Heart right ventricle (tissue), 16 donors: ENCODE measurements at regions not wholly inside any gene's neighbourhood (a gene's known extent, or its start where the extent isn't known, plus 50 kb on each side); places are given as distances from the start of the nearest gene placed in this dataset.

Experiments
- ATAC-seq, 8 donors: fragments of 200-7000 bp; cut with Tn5 transposase; one replicate each; pipeline ENCODE4 v1.9.1; 2020; ENCODE audit warnings: mild to moderate bottlenecking in 8 of 8, moderate library complexity in 8 of 8, moderate number of reproducible peaks in 1 of 8
- DNase-seq, 2 donors: peaks; one replicate each; pipeline ENCODE4 v3.0.0-alpha.2; 2020
- H3K27ac ChIP-seq, 10 donors: fragments of 200-600 bp; sonication (generic) in 2 of 10; one replicate each; pipeline versions ENCODE4 v1.5.0 to v1.8.0; 2020 to 2022; ENCODE audit warnings: mild to moderate bottlenecking in 3 of 10
- H3K27me3 ChIP-seq, 7 donors: fragments of 200-600 bp; one replicate each; pipeline ENCODE4 v1.8.0; 2021 to 2022; ENCODE audit warnings: mild to moderate bottlenecking in 2 of 7
- H3K36me3 ChIP-seq, 9 donors: fragments of 200-600 bp; sonication (generic) in 1 of 9; one replicate each; pipeline versions ENCODE4 v1.5.0 to v1.8.0; 2020 to 2022; ENCODE audit warnings: mild to moderate bottlenecking in 2 of 9
- H3K4me1 ChIP-seq, 9 donors: fragments of 200-600 bp; sonication (generic) in 1 of 9; one replicate each; pipeline versions ENCODE4 v1.5.0 to v1.8.0; 2020 to 2022; ENCODE audit warnings: mild to moderate bottlenecking in 4 of 9
- H3K4me3 ChIP-seq, 10 donors: fragments of 200-600 bp; sonication (generic) in 2 of 10; one replicate each; pipeline versions ENCODE4 v1.5.0 to v1.8.0; 2020 to 2022; ENCODE audit warnings: mild to moderate bottlenecking in 7 of 10, moderate library complexity in 2 of 10
- H3K9me3 ChIP-seq, 11 donors: fragments of 200-600 bp in 10 of 11; sonication (generic) in 2 of 11; one replicate each; pipeline versions ENCODE4 v1.5.0 to v1.8.0; 2013 to 2022; ENCODE audit warnings: mild to moderate bottlenecking in 2 of 11, control low read depth in 1 of 11, moderate library complexity in 1 of 11
- CTCF ChIP-seq, 9 donors: fragments of 200-600 bp; sonication (generic) in 2 of 9; IDR thresholded peaks; one replicate each; pipeline versions ENCODE4 v1.5.0 to v1.8.0; 2021 to 2022; ENCODE audit warnings: antibody characterized with exemption in 9 of 9, mild to moderate bottlenecking in 5 of 9, moderate library complexity in 1 of 9
- WGBS, 2 donors: extraction: QIAGEN DNeasy Blood & Tissue Kit; methylation state at CpG; one replicate each; pipeline ENCODE4 v1.1.7; 2013; ENCODE audit warnings: inconsistent platforms in 1 of 2; 5-methylcytosine and 5-hydroxymethylcytosine counted together
- intact Hi-C, 10 donors: fragments of 100-400 bp; cut with DNase I; formaldehyde crosslinking; loops; one replicate each; pipeline versions ENCODE4 v1.11.1 to v1.14.2; 2022
- donor health status: Arrhythmogenic right ventricular cardiomyopathy.
- donor health status: ischemic (EF 13 %, LVEDD 7.1; RV severe dilation, severe dysfunction).
- donor health status: healthy with polysubstance abuse.
- donor health status: DM: no; HTN: yes; CAD: no.
- donor health status: DM: no; HTN: no; CAD: no.
- donor health status: ischemic (EF 25% LVEDD 6.9; RV normal size, moderate dysfunction).
- donor health status: ischemic (EF 25% LVEDD 5.7; RV mildly dilated, moderate dysfunction).
- donor health status: healthy.
- donor health status: DM: yes; HTN: yes; CAD: no.
- donor health status: Ischemic cardiomyopathy.
- donor health status: ischemic (EF 35%, LVEDD 5.7; RV mildly dilated, moderate dysfunction).
- donor health status: nonischemic (EF 11% LVEDD 7.7; RV severe dilation, severe dysfunction).
- donor health status: DM: yes; HTN: yes; CAD: no.
- donor health status: PGD.
- donor health status: ischemic (EF 29% LVEDD 5.4; RV normal size, mild dysfunction).
- donor health status: nonischemic (EF 23%, LVEDD 6.1; RV moderate dilation, normal function).

GRCh38 chr12:83257726-83258125 is 571.0 kb downstream of the TMTC2 start:
- DNase-seq (no peak), ATAC-seq (no peak)
- Histone ChIP-seq H3K9me3 (peaks cover 0 to 7% (median 0%) of the 10 kb centered on the region in 11 donors), H3K36me3 (no peaks in the 10 kb centered on the region), H3K27ac (no peak overlapping the region), H3K27me3 (no peaks in the 10 kb centered on the region), H3K4me3 (no peak overlapping the region), H3K4me1 (no peaks in the 10 kb centered on the region)
- intact Hi-C loops = loop anchor here in 1 of 10 donors (5.0 kb wide), 1 partner anchor 570 kb away; the partner anchor contains the start of gene TMTC2
- TF ChIP-seq CTCF (IDR thresholded peaks at IDR 0.05) = no peak

GRCh38 chr12:83256562-83256961 is 569.9 kb downstream of the TMTC2 start:
- H3K4me1 ChIP-seq = no peaks in the 10 kb centered on the region
- H3K27ac ChIP-seq = no peak overlapping the region
- no peak for DNase-seq
- intact Hi-C loops = loop anchor here in 1 of 10 donors (5.0 kb wide), 1 partner anchor 569 kb away; the partner anchor contains the start of gene TMTC2
- no peaks in the 10 kb centered on the region for H3K27me3 ChIP-seq
- no peak for ATAC-seq
- no peak overlapping the region for H3K4me3 ChIP-seq
- TF ChIP-seq CTCF (IDR thresholded peaks at IDR 0.05) = no peak
- 92 to 95% methylated on average over 3 of the region's 3 CpGs for WGBS, 2 donors
- peaks cover 0 to 9% (median 0%) of the 10 kb centered on the region in 11 donors for H3K9me3 ChIP-seq
- H3K36me3 ChIP-seq = no peaks in the 10 kb centered on the region

GRCh38 chr12:83250866-83251265 is 564.2 kb downstream of the TMTC2 start:
- H3K27ac ChIP-seq = no peak overlapping the region
- H3K27me3 ChIP-seq = no peaks in the 10 kb centered on the region
- H3K9me3 ChIP-seq = peaks cover 0 to 15% (median 0%) of the 10 kb centered on the region in 11 donors
- WGBS, 2 donors = 95 to 97% methylated on average over 1 of the region's 1 CpG
- H3K36me3 ChIP-seq = no peaks in the 10 kb centered on the region
- ATAC-seq (no peak), DNase-seq (no peak)
- intact Hi-C loops = no loop called here
- H3K4me3 ChIP-seq = no peak overlapping the region
- H3K4me1 ChIP-seq = no peaks in the 10 kb centered on the region
- no peak for TF ChIP-seq CTCF (IDR thresholded peaks at IDR 0.05)

- peaks cover 0 to 8% (median 0%) of the 10 kb centered on the region in 11 donors for H3K9me3 ChIP-seq
- DNase-seq (no peak), ATAC-seq (no peak)
- intact Hi-C loops = no loop called here
- 90 to 96% methylated on average over 3 of the region's 3 CpGs for WGBS, 2 donors
- no peak overlapping the region for H3K4me3 ChIP-seq
- no peaks in the 10 kb centered on the region for H3K36me3 ChIP-seq
- no peaks in the 10 kb centered on the region for H3K27me3 ChIP-seq
- H3K4me1 ChIP-seq = no peaks in the 10 kb centered on the region
- no peak overlapping the region for H3K27ac ChIP-seq
- no peak for TF ChIP-seq CTCF (IDR thresholded peaks at IDR 0.05)
Measured at GRCh38 chr12:83245156-83245555, 558.5 kb downstream of the TMTC2 start.
